GM23248 (cell line): ENCODE measurements at regions not wholly inside any gene's neighbourhood (a gene's known extent, or its start where the extent isn't known, plus 50 kb on each side); places are given as distances from the start of the nearest gene placed in this dataset.
A peak's percentile ranks its signal among the peaks of the same experiment; 100 is the strongest.
"Not testable (repeated sequence)": the region's sequence is repeated elsewhere in the genome, so short reads cannot be mapped to it uniquely, and the experiment has no call there.

Experiments
- DNase-seq: peaks from one replicate; pipeline ENCODE4 v3.0.0-alpha.2; 2015
- H2AFZ ChIP-seq: fragments of 200-600 bp; sonication (generic); 2 replicates; pipeline ENCODE4 v1.6.1; 2016; ENCODE audit warnings: antibody characterized with exemption
- H3F3A ChIP-seq: fragments of 200-600 bp; sonication (generic); 2 replicates; pipeline ENCODE4 v1.6.1; 2016; ENCODE audit warnings: mild to moderate bottlenecking, antibody characterized with exemption, mixed run types; ENCODE audit not compliant: insufficient read depth
- H3K27ac ChIP-seq: fragments of 200-600 bp; sonication (generic); 2 replicates; pipeline ENCODE4 v1.5.1; 2016; ENCODE audit warnings: mild to moderate bottlenecking
- H3K27me3 ChIP-seq: fragments of 200-600 bp; sonication (generic); replicated peaks from 2 replicates; pipeline ENCODE4 v1.6.1; 2016; ENCODE audit warnings: mild to moderate bottlenecking; ENCODE audit not compliant: insufficient read depth
- H3K36me3 ChIP-seq: fragments of 200-600 bp; sonication (generic); 2 replicates; pipeline ENCODE4 v1.6.1; 2016; ENCODE audit warnings: low read depth, mild to moderate bottlenecking
- H3K4me1 ChIP-seq: fragments of 200-600 bp; sonication (generic); 2 replicates; pipeline ENCODE4 v1.6.1; 2016; ENCODE audit warnings: mild to moderate bottlenecking; ENCODE audit not compliant: insufficient read depth
- H3K4me2 ChIP-seq: fragments of 200-600 bp; sonication (generic); one replicate; pipeline ENCODE4 v1.6.1; 2016; ENCODE audit warnings: mild to moderate bottlenecking; ENCODE audit not compliant: unreplicated experiment
- H3K4me3 ChIP-seq: fragments of 200-600 bp; sonication (generic); 2 replicates; pipeline ENCODE4 v1.5.1; 2016; ENCODE audit warnings: mild to moderate bottlenecking
- H3K79me2 ChIP-seq: fragments of 200-600 bp; sonication (generic); 2 replicates; pipeline ENCODE4 v1.6.1; 2016; ENCODE audit warnings: mild to moderate bottlenecking; ENCODE audit not compliant: insufficient read depth
- H3K9ac ChIP-seq: fragments of 200-600 bp; sonication (generic); 2 replicates; pipeline ENCODE4 v1.6.1; 2016; ENCODE audit warnings: mild to moderate bottlenecking
- H3K9me2 ChIP-seq: fragments of 200-600 bp; sonication (generic); 2 replicates; pipeline ENCODE4 v1.6.1; 2016; ENCODE audit warnings: mixed run types, mild to moderate bottlenecking, moderate library complexity; ENCODE audit not compliant: insufficient read depth
- H3K9me3 ChIP-seq: fragments of 200-600 bp; sonication (generic); one replicate; pipeline ENCODE4 v1.6.1; 2017; ENCODE audit warnings: low read depth
- H4K20me1 ChIP-seq: fragments of 200-600 bp; sonication (generic); 2 replicates; pipeline ENCODE4 v1.6.0; 2016; ENCODE audit not compliant: insufficient read depth
- EZH2 ChIP-seq: fragments of 200-600 bp; sonication (generic); IDR thresholded peaks from 2 replicates; pipeline ENCODE4 v1.6.1; 2018; ENCODE audit warnings: antibody characterized with exemption, mild to moderate bottlenecking; ENCODE audit not compliant: insufficient read depth, poor library complexity, severe bottlenecking
- EZH2phosphoT487 ChIP-seq: fragments of 200-600 bp; sonication (generic); IDR thresholded peaks from 2 replicates; pipeline ENCODE4 v1.6.1; 2018; ENCODE audit warnings: antibody characterized with exemption, moderate library complexity, mild to moderate bottlenecking, low read depth; ENCODE audit not compliant: insufficient read depth
- WGBS, 2 experiments: methylation state at CpG; one replicate each; pipeline ENCODE4 v1.1.6; 2015 to 2017; ENCODE audit warnings: low lambda C conversion rate in 2 of 2, low coverage in 1 of 2; ENCODE audit errors: missing lambda C conversion rate in 2 of 2; 5-methylcytosine and 5-hydroxymethylcytosine counted together
- in situ Hi-C: fragments of 300-500 bp; cut with MboI; formaldehyde crosslinking; loops from 2 replicates; pipeline ENCODE4 v1.15.0; 2020

DNA sequence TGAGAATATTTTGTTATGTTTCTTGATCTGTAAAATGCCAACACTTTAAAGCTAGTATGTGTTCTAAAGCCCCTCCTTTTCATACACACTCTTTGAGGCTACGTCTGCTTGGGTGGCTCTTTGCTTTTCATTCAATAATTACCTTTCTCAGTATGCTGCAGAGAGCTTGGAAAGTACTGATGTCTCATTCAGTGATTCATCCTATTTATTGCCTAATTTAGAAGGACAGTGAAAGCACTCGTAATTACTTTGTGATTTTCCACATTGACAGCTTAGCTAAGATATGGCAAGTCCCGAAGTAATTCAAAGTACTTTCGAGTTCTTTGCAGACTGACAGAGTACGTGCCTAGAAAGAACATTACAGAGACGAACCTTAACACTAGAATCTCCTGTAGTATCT, 57.2 kb downstream of the BMP15 start:
- Histone ChIP-seq H2AFZ (no peak overlapping the region), H3K79me2 (no peaks in the 10 kb centered on the region), H3K27me3 (no peaks in the 10 kb centered on the region), H3K36me3 (no peaks in the 10 kb centered on the region), H3K4me1 (peaks cover 10% of the 10 kb centered on the region; the same call in 1 of the 2 replicates), H3K4me2 (peak overlapping the region; percentile 42), H3K27ac (no peak overlapping the region), H4K20me1 (no peaks in the 10 kb centered on the region), H3K4me3 (no peak overlapping the region), H3K9me2 (no peaks in the 10 kb centered on the region), H3K9ac (no peak overlapping the region), H3K9me3 (no peaks in the 10 kb centered on the region), H3F3A (peaks cover 5% of the 10 kb centered on the region; the same call in 1 of the 2 replicates)
- 3 to 6% methylated on average over 6 of the region's 6 CpGs for WGBS, 2 experiments
- in situ Hi-C loops: no loop called here
- DNase-seq: peak; percentile 56
- TF ChIP-seq EZH2phosphoT487 (no peak), EZH2 (no peak)

DNA sequence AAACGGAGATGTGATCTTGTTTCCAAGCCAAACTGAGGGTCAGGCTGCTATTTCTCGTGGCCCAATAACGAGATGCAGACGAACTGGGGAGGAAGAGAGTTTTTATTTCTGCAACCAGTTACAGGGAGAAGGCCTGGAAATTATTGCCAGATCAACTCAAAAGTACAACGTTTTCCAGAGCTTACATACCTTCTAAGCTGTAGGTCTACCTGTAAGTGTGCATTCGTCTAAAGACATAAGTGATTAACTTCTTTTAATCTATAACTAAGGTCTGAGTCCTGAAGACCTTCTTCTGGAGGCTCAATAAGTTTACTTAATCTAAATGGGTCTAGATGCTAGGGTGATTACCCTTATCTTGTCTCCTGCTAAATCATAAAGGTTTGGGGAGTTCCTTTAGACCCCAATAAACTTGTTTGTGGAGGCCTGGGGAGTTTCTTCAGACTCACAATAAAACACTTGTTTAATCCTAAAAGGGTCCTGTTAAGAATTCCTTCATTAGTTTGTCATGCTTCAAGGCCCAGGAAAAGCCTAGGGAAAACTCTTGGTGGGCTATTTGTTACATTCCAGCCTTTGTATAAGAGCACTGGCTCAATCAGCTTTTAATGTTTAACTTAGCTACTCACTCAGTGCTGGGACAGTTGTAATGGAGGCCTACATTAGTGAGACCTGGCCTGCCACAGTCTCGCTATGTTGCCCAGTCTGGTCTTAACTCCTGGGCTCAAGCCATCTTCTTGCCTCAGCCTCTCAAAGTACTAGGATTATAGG, 58.5 kb downstream of the BMP15 start:
- DNase-seq, H3K27me3 ChIP-seq, H3K4me1 ChIP-seq, H2AFZ ChIP-seq, H3K27ac ChIP-seq, H3K4me2 ChIP-seq, H3K9ac ChIP-seq, H3K9me2 ChIP-seq, H3K79me2 ChIP-seq, H3K36me3 ChIP-seq, H3K9me3 ChIP-seq, H4K20me1 ChIP-seq, H3F3A ChIP-seq, H3K4me3 ChIP-seq, in situ Hi-C loops: not testable (repeated sequence)
- WGBS, 2 experiments: 51 to 53% methylated on average over 7 of the region's 7 CpGs

DNA sequence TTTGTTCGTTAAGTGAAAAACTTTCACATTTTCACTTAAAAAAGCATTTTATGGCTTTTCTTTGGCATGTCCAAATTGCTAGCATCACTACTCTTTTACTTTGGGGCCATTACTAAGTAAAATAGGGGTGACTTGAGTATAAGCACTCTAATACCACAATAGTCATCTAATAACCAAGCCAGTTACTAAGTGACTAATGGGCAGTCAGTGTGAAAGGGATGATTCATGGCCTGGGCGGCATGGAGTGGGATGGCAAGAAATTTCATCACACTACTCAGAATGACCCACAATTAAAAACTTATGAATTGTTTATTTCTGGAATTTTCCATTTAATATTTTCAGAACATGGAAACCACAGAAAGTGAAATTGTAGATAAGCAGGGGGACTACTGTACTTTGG, 60.9 kb downstream of the BMP15 start:
- DNase-seq: peak; percentile 77
- Histone ChIP-seq H3K79me2 (no peaks in the 10 kb centered on the region), H3F3A (peaks cover 5% of the 10 kb centered on the region; the same call in 1 of the 2 replicates), H3K9me2 (no peaks in the 10 kb centered on the region), H2AFZ (no peak overlapping the region), H3K4me1 (peaks cover 10% of the 10 kb centered on the region; the same call in 1 of the 2 replicates), H3K36me3 (no peaks in the 10 kb centered on the region), H3K4me3 (no peak overlapping the region), H3K27ac (no peak overlapping the region), H3K9ac (no peak overlapping the region), H3K4me2 (peak overlapping the region; percentile 32), H4K20me1 (no peaks in the 10 kb centered on the region), H3K27me3 (no peaks in the 10 kb centered on the region), H3K9me3 (no peaks in the 10 kb centered on the region)
- 8 to 11% methylated on average over 2 of the region's 2 CpGs for whole genome bisulfite sequencing, 2 experiments
- TF ChIP-seq EZH2: no peak
- no peak for TF ChIP-seq EZH2phosphoT487
- in situ Hi-C loops: no loop called here

DNA sequence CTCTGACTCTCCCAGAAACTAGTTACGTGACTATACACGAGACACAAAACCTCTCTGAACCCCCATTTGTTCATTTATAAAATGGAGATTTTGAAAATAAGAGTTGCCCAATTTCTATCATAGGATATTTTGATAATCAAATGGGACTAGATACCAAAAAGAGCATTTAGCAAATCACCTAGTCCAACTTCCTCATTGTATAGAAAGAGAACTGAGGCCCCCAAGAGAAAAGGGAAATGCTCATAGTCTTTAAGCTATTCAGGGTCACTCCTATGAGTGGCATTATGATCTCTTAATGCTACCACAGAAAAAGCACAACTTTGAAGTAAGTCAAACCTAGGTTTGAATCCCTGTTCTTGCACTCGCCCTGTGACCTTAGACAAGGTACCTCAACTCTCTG, 62.7 kb downstream of the BMP15 start:
- Histone ChIP-seq H3K27me3 (no peaks in the 10 kb centered on the region), H3K4me3 (no peak overlapping the region), H3K9ac (no peak overlapping the region), H3K9me3 (no peaks in the 10 kb centered on the region), H3K9me2 (no peaks in the 10 kb centered on the region), H2AFZ (no peak overlapping the region), H3K27ac (no peak overlapping the region), H3F3A (peaks cover 5% of the 10 kb centered on the region; the same call in 1 of the 2 replicates), H4K20me1 (no peaks in the 10 kb centered on the region), H3K4me2 (no peak overlapping the region), H3K4me1 (peaks cover 10% of the 10 kb centered on the region; the same call in 1 of the 2 replicates), H3K36me3 (no peaks in the 10 kb centered on the region), H3K79me2 (no peaks in the 10 kb centered on the region)
- DNase-seq: no peak
- in situ Hi-C loops: no loop called here
- no peak for TF ChIP-seq EZH2
- no peak for TF ChIP-seq EZH2phosphoT487
- WGBS, 2 experiments: 73 to 82% methylated on average over 3 of the region's 3 CpGs
